Activated T-cell treated with anti-CD3 and anti-CD28 coated beads for 48 hours (primary cell): ENCODE measurements at regions not wholly inside any gene's neighbourhood (a gene's known extent, or its start where the extent isn't known, plus 50 kb on each side); places are given as distances from the start of the nearest gene placed in this dataset.
"Not testable (repeated sequence)": the region's sequence is repeated elsewhere in the genome, so short reads cannot be mapped to it uniquely, and the experiment has no call there.

Experiments used
- DNase-seq: peaks from one replicate; pipeline ENCODE4 v3.0.0-alpha.2; 2020; ENCODE audit warnings: low read depth

GRCh38 chr7:109752068-109752467, 1182.4 kb downstream of the DNAJB9 start:
- no peak for DNase-seq

GRCh38 chr7:109757713-109758112, 1188.0 kb downstream of the DNAJB9 start:
- DNase-seq = no peak

DNA sequence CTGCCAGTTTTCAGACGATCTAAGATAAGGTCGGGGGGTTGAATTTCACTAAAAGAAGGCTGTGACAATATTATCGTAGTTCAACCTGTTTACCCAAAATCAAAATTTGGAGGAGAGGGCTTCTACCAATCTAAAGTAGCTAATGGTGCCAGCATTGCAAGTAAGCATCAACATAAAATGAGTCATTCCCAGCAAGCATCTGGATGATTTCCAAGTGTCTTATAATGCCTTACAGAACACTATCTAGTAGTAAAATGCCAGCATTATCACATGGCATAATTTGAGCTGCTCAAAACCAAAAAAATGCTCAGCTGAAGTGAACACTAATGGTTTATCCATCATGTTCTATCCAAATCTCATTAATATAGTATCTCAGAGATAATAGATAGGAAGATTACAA, 1193.9 kb downstream of the DNAJB9 start:
- no peak for DNase-seq

- DNase-seq = no peak
Observed at GRCh38 chr7:109772161-109772560, 1202.5 kb downstream of the DNAJB9 start.

GRCh38 chr7:109782806-109783205, 1213.1 kb downstream of the DNAJB9 start:
- DNase-seq = no peak

DNA sequence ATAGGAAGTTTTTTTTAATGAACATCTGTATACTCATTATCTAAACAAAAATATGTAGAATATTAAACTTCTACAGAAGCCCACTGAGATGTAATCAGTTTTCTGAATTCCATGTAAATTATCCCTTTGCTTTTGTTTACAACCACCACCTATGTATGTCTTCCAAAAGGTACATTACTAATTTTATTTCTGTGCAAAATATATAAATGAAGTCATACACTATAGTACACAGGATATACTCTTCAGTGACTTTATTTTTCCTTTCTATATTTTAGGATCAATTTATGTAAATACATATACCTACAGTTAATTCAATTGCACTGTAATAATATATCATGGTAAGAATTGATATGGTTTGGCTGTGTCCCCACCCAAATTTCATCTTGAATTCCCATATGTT, 1236.9 kb downstream of the DNAJB9 start:
- no peak for DNase-seq

DNA sequence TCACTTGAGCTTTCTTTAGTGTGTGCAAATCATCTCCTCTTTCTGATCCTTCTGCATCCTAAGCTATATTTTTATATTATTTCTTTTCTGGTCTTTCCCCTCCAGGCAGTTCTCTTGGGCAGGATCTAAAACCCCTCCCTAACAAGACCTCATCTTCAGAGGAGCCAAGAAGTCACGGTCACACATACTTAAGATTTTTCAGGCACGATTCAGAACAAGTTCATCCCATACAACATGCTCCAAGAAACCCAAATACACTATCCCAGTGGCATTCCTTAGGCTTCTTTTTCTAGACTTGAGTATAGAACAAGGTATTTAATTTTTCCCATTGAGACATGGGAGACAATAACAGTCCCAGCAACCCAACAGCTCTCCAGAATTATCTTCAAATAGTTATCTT, 1251.5 kb downstream of the DNAJB9 start:
- DNase-seq = no peak

DNA sequence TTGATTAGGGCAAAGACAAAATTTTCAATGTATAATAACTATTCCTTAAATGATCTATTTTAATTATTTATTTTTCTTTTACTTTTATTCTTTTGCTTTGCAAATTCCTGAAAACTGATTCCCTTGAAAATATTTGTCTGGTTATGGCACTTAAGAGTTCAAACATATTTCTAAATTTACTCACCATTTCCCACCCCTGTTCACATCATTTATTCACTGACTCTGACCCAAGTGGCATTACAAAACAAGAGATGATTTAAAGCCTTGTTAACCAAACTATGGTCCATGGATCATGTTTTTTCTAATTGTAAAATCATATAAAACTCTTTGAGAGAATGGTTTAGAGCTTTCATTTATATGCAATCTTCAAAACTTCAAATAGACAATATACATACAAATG, 1256.1 kb upstream of the LRRN3 start:
- DNase-seq = no peak

DNA sequence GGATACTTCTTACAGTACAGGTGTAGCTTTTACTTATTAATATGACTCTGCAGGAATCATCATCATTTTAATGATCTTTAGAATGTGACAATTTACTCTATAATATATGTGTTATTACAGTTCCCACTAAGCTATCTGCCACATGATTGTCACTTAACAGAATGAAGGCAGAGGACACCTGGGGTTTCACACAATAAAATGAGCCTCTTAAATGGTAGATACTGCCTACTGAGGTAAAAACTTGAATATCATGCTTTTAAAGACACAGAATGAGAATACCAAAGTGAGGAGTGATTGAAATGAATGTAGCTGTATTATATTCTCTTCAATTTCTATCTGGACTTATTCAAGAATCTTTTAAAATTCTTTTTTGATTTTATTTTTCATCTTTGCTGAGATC, 1255.3 kb upstream of the LRRN3 start:
- DNase-seq = no peak

DNA sequence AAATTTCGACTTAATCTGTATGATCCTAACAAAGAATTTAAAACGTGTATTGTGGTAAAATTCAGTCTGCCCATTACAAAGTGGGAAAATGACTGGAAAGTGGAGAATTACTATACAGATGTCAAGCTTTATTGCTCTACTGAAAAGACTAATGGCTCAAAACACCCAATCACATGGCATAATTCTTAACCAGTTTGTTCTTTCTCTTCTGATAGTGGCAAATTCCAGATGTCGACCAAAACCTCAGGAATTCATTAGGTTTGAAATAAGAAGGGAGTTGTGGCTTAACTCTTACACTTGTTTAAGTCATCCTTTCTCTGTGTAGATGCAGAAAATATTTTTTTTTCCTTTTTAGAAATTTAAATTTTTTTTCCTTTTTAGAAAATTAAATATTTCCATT, 1254.9 kb upstream of the LRRN3 start:
- DNase-seq = no peak

DNA sequence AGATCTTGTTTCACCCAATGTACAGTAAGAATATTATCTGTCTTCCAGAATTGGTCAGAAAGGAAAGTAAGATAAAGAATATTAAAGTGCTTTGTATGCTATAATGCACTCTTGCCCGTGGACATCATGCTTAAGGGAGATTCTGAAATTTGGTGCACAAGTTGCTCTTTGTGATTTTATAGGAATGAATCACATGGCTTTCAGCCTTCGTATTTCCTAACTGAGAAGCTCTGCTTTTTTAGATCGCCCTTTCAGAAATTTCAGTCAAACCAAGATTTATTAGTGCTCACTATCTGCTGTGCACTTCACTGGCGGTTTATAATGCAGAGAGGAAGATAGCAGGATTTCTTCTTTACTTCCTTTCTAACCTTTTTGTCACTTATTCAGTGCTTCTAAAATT, 1248.5 kb upstream of the LRRN3 start:
- DNase-seq = no peak

- DNase-seq = no peak
Observed at GRCh38 chr7:109844362-109844761, 1246.6 kb upstream of the LRRN3 start.

GRCh38 chr7:109864230-109864629, 1226.7 kb upstream of the LRRN3 start:
- DNase-seq = no peak

DNA sequence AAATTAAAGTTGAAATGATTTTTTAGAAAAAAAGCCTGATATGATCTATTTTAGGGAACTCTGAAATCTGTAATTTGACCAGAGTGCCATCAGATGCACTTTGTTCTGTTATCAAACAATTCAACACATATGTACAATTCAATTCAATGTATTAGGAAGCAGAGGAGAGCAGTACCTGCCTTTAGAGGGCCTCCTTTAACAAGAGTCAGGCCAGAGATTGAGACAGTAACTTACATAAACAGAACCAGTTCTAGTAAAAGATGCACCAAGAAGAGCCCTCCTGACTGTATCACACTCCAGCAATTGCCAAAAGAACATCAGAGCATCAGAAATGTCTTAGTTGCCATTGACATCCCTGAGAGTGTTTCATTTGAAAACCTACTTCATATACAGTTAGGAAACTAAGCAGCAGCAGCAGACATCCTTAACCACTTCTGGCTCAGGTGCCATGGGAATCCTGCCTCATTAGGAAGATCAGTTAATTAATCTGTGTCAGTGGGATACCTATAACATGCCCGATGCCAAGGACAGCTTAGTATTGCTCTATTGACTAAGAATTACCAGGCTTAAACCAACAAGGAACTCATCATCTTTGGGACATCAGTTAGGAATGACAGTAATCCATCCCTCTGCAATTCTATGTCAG, 1222.6 kb upstream of the LRRN3 start:
- DNase-seq = no peak

DNA sequence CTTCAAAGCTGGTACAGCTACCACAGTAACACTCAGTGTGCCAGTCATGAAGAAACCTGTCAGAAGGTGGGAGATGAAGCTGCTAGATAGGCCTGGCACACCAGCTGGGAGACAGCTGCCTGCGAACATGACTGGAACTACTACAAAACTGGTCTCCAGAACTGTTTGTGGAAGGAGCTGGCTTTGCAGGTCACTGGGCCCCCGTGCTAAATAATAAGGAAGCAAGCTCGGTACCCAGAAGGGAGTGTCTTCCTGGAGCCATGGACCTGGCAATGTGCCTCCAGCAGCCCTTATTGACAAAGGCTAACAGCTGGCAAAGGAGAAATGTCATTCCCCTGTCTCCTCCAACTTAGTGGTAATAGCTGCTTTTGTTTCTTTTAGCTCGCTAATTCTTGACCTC, 1217.6 kb upstream of the LRRN3 start:
- DNase-seq = no peak

DNA sequence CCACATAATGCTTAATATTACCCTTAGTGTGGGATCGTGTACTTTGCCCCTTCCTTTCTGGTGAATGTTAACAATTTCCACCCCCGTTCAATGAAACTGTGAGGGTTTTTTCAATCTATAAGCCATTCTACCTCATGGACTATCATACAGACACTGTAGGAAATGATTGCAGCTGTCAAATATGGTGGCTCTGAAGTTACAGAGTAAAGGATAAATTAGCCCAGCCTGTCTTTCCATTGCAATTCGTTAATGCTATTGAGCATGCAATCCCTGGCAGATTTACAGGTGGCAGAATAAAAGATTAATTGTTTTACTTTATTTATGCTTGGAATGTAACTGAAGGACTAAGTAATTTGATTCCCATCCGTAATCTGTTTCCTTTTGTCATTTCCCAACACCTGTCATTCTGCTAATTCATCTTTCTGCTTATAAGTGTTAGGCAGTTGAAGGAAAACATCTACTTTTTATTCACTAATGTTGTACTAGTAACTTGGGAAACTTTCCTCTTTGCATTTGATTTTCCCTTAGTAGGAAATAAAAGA, 1211.6 kb upstream of the LRRN3 start:
- DNase-seq = no peak

DNA sequence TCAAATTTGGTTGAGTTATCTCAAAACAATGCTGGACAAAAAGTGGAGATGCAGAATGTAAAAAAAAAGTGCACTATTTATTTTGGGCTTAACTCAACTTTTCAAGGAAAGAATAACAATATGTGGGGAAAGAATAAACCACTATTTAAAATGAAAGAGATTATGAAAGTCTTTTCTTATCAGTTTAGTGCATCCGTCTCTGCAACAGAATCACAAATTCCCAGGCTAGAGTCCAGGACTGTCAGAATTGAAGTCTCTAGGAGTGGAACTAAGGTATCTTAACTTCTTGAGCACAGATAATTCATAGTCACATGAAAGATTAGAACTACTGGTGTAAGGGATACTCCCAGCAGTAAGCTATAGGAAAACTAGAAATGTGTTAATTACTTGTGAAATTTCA, 1200.3 kb upstream of the LRRN3 start:
- DNase-seq = no peak

GRCh38 chr7:109893231-109893630, 1197.7 kb upstream of the LRRN3 start:
- DNase-seq = no peak

DNA sequence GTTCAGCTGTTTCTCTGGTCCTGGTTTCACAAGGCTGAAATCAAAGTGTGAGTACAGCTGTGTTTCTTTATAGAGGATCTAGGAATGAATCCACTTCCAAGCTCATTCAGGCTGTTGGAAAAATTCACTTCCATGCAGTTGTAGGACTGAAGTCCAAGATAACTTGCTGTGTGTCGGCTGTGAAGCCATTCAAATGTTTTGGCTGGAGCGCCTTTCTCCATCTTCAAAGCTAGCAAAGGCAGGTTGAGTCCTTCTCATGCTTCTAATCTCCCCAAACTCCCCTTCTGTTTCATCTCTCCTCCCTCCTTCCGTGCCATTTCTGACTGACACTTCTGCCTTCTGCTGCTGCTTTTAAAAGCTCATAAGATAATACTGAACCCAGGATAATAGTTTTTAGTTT, 1195.4 kb upstream of the LRRN3 start:
- no peak for DNase-seq

DNA sequence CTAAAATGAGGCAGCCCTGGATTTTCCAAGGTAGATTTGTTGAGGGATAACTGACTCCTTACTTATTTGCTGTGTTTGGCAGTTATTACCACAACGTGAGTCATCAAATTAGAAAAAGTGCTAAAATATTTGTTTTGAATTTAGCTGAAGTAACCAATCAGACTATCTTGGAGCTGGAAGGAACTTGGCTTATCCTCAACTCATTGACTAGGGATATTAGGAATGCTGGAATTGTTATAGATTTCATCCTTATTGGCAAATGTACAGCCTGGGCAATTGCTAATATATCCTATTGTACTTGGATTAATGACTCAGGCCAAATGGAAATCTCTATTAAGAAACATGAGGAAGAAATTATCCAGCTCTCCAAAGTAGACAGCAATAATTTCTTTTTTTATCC, 1189.0 kb upstream of the LRRN3 start:
- no peak for DNase-seq

DNA sequence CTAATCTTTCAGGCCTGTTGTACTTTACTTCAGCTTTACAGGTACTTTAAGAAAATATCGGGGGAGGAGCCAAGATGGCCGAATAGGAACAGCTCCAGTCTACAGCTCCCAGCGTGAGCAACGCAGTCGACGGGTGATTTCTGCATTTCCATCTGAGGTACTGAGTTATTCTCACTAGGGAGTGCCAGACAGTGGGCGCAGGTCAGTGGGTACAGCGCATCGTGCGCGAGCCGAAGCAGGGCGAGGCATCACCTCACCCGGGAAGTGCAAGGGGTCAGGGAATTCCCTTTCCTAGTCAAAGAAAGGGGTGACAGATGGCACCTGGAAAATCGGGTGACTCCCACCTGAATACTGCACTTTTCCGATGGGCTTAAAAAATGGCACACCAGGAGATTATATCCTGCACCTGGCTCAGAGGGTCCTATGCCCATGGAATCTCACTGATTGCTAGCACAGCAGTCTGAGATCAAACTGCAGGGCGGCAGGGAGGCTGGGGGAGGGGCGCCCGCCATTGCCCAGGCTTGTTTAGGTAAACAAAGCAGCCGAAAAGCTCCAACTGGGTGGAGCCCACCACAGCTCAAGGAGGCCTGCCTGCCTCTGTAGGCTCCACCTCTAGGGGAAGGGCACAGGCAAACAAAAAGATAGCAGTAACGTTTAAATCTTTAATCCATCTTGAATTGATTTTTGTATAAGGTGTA, 1185.4 kb upstream of the LRRN3 start:
- DNase-seq = not testable (repeated sequence)

DNA sequence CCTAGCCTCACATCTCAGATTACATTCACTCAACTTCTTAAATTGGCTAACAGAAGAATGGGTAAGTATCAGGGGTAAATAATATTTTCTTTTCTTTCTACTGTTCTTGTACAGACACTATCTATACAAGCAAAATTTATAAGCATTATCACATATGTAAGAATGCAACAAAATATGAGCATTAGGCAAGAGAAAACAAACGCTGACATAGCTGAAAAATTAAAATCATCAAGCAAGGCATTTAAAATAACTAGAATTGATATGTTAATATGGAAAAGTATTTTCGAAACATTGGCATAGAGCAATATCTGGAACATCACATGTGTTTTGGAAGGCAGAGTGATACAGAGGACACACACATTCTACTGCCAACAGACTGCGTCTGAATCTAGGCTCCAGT, 1175.3 kb upstream of the LRRN3 start:
- no peak for DNase-seq

DNA sequence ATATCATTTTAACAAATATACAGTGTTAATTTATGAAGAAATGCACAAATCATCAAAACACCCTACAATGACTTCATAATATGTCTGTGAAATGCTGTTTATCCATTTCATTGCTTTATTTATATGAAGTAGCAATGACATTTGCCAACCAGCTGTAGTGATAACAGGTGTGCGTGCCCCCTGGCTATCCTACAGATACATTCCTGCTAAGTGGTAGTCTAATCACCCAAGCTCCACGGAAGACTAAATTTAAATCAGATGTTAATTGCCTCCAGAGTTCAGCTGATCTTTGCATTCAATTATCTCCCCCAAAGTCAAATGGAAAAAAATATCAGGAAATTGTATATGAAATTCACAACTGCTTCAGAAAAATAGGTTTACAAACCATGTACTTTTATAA, 1164.2 kb upstream of the LRRN3 start:
- DNase-seq = no peak

- DNase-seq = no peak
Observed at GRCh38 chr7:109930049-109930448, 1160.9 kb upstream of the LRRN3 start.
